ENCODE measurements at regions not wholly inside any gene's neighbourhood (a gene's known extent, or its start where the extent isn't known, plus 50 kb on each side); places are given as distances from the start of the nearest gene placed in this dataset.

GRCh38 chr11:45073685-45074141 lies 72.7 kb upstream of the PRDM11 start:
- intact Hi-C loops (cut with micrococcal nuclease): no loop called here

GRCh38 chr11:45075519-45075918 lies 70.9 kb upstream of the PRDM11 start:
- DNase-seq: no peak
- no peak for TF ChIP-seq CTCF (IDR thresholded peaks at IDR 0.05; ENCODE audit: borderline replicate concordance)
- Histone ChIP-seq H3K4me1 (peaks cover 49% of the 10 kb centered on the region), H3K27ac (replicated peaks) (no peak overlapping the region), H3K4me3 (no peak overlapping the region), H3K36me3 (no peaks in the 10 kb centered on the region), H3K9me3 (replicated peaks) (no peaks in the 10 kb centered on the region), H3K27me3 (ENCODE audit: low read depth) (no peaks in the 10 kb centered on the region)
- intact Hi-C loops (cut with micrococcal nuclease): no loop called here

More at GRCh38 chr11:45073685-45074141, 72.7 kb upstream of the PRDM11 start:
- Histone ChIP-seq H3K4me1 (peaks cover 32% of the 10 kb centered on the region), H3K36me3 (no peaks in the 10 kb centered on the region), H3K27ac (replicated peaks) (peak overlapping the region; percentile 43), H3K27me3 (ENCODE audit: low read depth) (no peaks in the 10 kb centered on the region), H3K9me3 (replicated peaks) (no peaks in the 10 kb centered on the region), H3K4me3 (no peak overlapping the region)
- no peak for DNase-seq
- no peak for TF ChIP-seq CTCF (IDR thresholded peaks at IDR 0.05; ENCODE audit: borderline replicate concordance)

- no peaks in the 10 kb centered on the region for H3K27me3 ChIP-seq (ENCODE audit: low read depth)
- no peak for DNase-seq
- H3K4me3 ChIP-seq: no peak overlapping the region
- peaks cover 48% of the 10 kb centered on the region for H3K4me1 ChIP-seq
- no peak overlapping the region for H3K27ac ChIP-seq (replicated peaks)
- H3K9me3 ChIP-seq (replicated peaks): no peaks in the 10 kb centered on the region
- TF ChIP-seq CTCF (IDR thresholded peaks at IDR 0.05; ENCODE audit: borderline replicate concordance): no peak
- intact Hi-C loops (cut with micrococcal nuclease): no loop called here
- H3K36me3 ChIP-seq: no peaks in the 10 kb centered on the region
Observed at GRCh38 chr11:45075952-45076351, 70.5 kb upstream of the PRDM11 start.

- DNase-seq: no peak
- H3K9me3 ChIP-seq (replicated peaks): no peaks in the 10 kb centered on the region
Observed at GRCh38 chr11:45076761-45077160, 69.7 kb upstream of the PRDM11 start.

DNA sequence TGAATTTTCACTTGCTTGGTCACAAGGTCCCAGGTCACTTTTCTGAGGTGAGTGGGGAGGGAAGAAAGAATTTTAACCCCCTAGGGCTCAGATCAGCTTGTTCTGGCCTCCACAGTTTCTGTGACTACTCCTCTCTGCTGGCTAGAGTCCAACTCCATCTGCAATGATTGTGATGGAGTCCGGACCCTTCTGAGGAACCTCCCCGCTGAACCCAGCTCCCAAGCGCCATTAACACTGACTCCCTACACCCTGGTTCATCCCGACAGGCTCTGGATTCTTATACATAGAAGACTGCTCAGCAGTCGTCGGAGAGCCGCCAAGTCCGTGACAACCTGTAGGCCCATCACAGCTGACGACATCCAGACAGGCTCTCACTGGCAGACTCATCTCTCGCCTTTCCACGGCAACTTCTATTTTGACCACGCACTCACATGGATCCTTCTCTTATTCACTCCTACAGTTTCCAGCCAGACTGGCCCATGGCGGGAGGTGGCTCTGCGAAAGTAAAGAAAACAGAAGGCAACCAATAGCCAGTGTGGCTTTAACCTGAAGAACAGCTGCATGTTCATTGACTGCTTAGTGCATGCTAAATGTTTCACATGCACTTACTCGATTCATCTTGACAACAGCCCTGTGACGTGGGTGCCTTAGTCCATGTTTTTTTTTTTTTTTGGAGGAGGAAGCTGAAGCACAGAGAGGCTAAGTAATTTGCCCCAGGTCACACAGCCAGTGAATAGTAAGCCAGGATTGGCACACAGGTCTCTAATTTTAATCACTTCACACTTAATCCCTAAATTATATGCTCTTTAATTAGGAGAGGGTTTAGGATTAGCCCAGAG lies 68.0 kb upstream of the PRDM11 start:
- Histone ChIP-seq H3K9me3 (replicated peaks) (no peaks in the 10 kb centered on the region), H3K27me3 (ENCODE audit: low read depth) (peaks cover 7% of the 10 kb centered on the region), H3K4me1 (peaks cover 36% of the 10 kb centered on the region), H3K36me3 (no peaks in the 10 kb centered on the region), H3K27ac (replicated peaks) (no peak overlapping the region), H3K4me3 (no peak overlapping the region)
- no peak for DNase-seq
- intact Hi-C loops (cut with micrococcal nuclease): no loop called here
- TF ChIP-seq CTCF (IDR thresholded peaks at IDR 0.05; ENCODE audit: borderline replicate concordance): no peak

More at GRCh38 chr11:45076761-45077160, 69.7 kb upstream of the PRDM11 start:
- H3K27ac ChIP-seq (replicated peaks): no peak overlapping the region
- H3K27me3 ChIP-seq (ENCODE audit: low read depth): no peaks in the 10 kb centered on the region
- intact Hi-C loops (cut with micrococcal nuclease): no loop called here
- no peaks in the 10 kb centered on the region for H3K36me3 ChIP-seq
- no peak overlapping the region for H3K4me3 ChIP-seq
- H3K4me1 ChIP-seq: peaks cover 42% of the 10 kb centered on the region
- no peak for TF ChIP-seq CTCF (IDR thresholded peaks at IDR 0.05; ENCODE audit: borderline replicate concordance)

Measured in left ventricle myocardium inferior (tissue), 1 donor.